ENCODE measurements at regions not wholly inside any gene's neighbourhood (a gene's known extent, or its start where the extent isn't known, plus 50 kb on each side); places are given as distances from the start of the nearest gene placed in this dataset.

DNA sequence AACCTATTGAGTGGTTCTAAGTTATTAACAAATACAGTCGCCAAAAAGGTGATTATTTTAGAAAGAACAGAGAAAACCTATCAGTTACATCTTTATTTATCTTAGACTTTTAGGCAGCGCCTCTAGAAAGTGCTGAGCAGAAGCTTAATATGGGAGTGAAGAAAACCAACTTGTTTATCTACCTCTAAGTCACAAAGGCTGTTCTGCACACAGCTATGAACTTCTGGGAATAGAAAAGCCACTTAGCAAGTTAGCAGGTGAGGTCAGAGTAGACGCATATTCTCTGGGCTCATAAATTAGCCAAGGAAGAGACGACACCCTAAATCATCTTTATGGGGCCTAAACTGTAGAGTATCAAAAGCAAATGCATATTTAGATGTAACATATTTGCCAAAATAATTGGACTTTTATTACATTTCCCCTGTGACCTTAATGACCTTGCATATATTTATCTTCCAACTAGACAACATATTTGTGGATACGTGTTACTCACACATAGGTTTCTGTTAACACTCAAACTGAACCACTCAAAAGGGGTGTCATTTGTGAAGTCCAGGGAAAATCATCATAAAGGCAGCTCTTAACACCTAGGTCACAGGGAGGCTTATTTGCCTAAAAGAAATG, 267.1 kb downstream of the ADGB start:
- no peak for DNase-seq

DNA sequence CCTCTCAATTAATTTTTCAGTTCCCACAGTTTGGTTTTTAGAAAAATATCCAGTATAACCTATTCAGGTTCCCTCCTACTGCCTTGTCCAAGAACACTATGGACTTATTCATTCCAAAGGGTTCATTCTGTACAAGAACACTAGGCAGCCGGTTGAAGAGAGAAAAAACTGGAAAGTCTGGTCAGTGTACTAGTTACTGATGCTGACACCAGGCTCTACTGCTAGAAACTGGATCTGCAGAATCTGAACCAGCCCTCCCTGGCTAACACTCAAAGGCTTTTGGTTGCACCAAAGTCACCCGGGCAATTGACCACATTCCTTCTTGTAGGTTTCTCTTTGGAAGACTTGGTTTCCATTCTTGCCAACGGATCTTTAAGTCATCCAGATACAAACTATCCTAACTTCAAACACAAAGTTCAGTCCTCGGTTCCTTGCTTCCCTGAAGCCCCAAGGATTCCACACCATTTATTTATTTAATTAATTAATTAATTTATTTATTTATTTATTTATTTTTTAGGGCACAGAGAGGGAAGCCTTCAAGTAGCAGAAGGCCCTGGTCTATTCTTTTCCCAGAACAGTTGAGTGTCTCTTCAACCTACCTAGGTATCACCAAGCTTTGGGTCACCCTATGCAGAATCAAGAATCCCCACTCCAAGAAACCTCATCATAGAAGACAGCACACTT, 268.1 kb downstream of the ADGB start:
- no peak for DNase-seq

DNA sequence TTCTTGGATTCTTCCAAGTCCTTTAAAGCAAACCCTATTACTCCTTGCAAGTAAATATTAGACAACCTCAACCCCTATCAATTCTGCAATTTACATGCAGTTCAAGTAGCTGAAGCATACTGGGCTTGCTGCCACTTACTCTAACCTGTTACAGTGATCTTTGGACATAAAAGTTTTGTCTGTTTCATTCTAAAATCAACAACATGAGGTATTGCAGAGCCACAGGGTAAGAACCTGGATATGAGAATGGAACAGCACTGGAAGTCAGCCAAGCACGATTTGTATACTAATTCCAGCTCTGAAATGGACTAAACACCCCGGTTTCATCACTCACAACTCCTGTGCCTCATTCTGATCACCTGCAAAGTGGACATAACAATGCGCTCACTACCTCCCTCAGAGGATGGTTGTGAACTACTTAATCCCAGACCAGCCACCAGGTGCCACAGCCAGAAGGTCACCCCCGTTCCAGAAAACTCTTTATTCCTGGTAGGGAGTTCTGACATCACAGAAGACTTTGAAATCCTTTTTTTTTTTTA, 270.0 kb downstream of the ADGB start:
- DNase-seq: no peak

DNA sequence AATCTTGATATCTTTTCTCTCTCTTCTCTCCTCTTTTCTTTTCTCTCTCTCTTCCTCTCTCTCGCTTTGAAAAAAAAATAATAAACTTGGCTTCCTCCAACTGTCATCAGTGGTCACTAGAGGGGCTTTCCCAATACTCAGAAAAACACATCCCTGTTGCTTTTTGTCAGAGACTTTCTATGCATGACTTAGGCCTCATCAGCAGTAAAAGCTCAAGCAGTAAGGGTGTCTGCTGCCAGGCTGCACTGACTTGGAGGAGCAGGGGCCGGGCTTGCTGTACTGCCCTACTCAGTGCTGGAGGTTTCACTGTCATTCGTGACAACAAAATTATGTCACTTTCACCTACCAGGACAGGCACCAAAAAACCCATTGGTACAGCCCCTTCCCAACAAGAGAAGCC, 272.0 kb downstream of the ADGB start:
- no peak for DNase-seq

DNA sequence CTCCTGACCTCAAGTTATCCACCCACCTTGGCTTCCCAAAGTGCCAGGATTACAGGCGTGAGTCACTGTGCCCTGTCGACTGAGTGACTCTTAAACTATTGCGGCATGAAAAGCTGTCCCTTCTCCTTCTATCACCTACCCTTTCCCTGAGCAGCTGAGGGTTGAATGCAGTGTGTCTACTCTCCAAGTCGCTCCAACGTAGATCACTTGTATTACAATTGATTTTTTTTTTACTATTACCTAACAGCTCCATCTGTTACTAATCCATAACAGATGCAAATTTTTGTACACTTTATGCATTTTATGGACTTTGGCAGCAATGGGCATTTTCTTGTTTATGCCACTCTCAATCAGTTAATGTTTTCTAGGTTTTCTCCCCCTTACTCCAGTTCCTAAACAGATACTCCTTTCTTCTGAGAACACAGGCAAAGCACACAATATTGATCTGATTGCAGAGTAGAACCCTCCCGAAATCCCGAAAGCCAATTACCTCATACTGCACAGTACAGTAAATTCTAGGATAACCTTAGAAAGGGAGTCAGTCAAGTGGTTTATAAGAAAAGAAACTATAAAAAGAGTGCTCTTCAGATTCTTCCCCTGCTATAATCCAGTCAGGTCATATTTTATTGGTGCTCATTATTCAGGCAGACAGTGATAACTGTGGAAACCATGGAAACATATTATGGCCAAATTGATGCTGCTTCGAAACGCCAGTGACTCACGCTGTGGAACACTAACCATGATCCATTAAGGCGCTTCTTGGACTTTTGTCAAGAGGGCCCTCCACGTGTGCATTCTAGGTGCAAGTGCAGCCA, 273.0 kb downstream of the ADGB start:
- DNase-seq: no peak

DNA sequence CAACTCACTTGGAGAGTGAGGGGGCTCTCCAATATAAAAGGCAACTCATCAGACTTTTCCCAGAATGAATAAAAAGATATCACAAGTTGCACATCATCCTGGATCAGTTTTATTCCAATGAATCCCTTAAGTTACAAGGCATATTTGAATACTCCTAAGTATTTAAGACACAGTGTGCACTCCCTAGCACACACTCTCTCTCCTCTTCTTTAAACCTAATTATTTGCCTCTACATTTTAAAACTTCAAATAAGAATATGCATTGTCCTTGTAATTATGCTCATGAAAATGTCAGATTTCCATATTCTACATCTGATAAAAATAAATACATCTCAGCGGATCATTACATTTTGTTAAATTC, 273.6 kb downstream of the ADGB start:
- DNase-seq: no peak

DNA sequence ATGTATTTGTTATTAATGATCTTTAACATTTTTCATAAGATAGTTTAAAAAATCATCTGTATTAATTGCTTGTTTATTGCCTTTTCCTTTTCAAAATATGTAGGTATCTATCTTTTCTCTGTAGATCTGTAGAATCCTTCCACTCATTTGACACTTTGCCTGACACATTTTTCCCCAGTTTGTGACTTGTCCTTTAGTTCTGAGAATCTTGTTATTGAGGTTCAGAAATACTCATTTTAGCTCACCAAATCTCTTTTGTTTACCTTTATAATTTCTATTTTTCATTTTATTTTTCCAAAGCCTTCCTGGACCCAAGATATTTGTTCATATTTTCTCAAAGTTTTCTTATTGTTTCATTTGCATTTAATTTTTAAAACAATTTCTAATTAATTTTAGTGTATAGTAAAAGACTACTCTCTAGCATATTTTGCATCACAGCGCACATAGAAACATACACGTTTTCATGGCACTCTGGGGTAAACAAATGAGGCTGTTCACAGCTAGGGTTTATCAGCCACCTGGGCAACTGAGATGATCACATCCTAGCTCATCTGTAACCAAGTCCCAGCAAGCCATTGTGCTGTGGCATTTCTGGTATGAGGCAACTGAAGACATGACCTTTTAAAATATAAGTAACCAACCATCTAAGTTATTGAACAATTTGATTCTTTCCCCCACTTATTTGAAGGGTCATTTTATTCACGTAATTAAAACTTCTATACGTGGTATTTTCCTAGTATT, 275.7 kb downstream of the ADGB start:
- DNase-seq: no peak

DNA sequence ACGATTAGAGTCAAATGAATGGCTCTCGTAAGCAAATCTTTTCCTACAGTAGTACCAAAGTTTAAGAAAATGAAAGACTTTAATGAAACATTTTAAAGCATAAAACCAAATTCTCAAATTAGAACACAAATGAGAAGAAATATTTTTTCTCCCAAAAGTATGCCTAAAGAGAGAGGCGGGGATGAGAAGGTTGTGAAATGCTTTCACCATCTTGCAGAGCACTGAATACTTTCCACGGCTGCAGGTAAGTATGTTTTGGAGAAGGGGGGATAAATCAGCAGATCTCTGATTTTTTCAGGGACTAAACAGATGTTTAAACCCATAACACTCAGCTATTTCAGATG, 277.1 kb downstream of the ADGB start:
- no peak for DNase-seq

DNA sequence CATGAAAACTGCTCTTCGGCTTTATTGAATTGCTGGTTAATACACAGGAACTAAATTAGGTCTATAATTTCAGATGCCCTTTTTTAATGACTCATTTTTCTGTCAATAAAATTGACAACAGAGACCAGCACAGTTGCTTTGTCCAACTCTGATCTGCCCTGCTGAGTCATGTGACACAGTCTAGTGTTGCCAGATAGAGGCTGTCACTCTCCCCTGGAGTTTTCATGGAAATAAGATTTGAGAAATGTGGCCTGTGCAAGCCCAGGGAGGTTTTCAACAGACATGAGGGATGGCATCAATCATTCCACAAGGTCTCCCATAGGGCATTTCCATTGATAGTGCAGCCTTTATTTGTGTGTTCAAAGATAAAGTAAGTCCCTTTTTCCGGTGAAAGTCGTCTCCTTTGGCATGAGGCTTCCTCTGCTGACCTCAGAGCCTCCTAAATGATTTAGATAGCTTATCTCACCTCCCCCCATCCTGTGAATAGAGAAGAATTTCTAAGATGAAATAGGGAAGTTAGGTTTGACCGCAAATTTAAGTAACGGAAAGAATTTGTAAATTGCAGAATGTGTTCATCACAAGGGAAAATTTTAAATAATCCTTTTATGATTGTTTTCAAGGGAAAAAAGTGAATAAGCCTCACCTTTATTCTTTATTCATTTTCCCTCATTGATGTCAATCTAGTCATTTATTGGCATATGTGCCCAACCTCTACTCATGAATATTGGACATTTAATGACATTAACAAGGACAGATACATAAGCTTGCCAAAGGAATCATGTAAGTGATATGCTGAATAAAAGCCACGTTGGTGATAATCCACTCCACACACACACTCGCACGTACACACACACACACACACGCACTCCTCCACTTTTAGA, 277.7 kb downstream of the ADGB start:
- DNase-seq: no peak

DNA sequence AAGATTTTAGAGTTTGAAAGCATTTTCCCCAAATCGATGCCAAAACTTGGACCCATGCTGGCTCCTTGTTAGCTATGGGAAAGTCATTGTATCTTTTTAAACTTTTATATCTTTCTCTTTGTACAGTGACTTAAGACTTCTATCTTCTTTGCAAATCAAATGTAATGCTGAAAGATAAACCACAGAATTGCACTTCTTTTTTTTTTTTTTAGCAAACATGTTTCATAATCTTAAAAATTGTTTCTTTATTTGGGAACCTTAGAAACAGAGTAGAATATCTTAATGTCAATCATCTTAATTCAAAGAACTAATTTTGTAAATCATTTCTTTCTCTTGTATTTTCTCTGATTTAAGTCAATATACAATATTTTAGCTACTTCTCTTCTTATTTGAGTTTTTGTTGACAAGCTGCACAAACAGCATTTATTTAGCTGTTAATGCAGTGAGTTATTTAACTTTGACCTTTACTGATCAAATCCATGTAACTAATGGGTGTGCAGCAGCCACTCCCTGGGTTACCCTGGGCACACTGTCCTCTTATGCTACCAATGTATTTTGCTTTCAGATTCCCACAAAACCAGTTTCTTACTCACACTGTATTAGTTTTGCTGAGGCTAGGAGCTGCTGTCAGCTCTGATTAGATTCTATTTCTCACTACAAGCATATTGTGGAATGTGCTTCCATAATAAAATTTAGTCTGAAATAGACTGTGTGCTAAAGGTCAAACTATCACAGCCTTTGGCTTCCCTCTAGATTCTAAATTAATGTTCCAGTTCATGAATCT, 279.6 kb downstream of the ADGB start:
- no peak for DNase-seq

DNA sequence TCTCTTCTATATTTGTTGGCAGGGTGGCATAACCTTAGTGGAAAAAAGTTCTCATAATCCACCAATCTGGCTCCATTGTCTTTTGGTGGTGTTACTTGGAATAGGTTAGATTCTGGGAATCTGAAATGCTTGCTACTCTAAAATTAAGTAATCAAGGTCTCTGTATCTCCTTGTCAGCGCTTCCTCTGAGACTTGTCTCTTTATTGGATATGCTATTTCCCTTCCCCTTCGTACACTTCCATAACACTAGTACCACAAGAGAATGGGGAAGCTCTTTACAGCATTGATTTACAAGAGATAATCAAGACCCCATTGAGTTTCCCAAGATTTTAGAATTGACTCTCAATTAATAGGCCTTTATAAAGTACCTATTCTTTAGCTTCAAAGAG, 280.2 kb downstream of the ADGB start:
- DNase-seq: no peak

DNA sequence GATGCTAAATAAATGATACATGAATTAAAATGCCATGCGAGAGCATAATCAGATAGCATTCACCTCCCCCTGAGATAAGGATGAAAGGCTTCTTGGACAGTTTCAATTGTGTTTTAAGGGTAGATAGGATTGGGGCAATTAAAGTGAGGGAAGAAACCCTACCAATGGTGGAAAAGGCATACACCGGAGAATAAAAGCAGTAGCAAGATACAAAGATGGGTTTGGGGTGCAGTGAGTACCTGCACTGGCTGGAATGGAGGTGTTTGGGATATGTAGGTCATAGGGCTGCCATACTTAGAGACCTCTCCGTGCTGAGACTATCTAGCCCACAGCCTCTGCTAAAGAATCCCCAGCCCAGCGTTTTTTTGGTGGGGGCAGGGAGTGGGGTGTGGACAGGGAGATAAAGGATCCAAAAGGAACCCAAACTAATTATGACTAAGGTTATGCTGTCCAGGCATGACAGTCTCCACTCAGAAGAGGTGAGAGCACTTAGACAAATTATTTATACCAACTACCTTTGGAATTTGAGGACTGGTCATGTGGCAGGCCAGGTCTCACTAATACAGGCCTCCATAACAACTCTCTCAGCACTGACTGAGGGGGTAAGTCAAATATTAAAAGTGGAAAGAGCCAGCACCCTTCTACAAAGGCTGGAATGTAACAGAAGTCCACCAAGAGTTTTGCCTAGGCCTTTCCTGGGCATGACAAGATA, 280.8 kb downstream of the ADGB start:
- DNase-seq: no peak

DNA sequence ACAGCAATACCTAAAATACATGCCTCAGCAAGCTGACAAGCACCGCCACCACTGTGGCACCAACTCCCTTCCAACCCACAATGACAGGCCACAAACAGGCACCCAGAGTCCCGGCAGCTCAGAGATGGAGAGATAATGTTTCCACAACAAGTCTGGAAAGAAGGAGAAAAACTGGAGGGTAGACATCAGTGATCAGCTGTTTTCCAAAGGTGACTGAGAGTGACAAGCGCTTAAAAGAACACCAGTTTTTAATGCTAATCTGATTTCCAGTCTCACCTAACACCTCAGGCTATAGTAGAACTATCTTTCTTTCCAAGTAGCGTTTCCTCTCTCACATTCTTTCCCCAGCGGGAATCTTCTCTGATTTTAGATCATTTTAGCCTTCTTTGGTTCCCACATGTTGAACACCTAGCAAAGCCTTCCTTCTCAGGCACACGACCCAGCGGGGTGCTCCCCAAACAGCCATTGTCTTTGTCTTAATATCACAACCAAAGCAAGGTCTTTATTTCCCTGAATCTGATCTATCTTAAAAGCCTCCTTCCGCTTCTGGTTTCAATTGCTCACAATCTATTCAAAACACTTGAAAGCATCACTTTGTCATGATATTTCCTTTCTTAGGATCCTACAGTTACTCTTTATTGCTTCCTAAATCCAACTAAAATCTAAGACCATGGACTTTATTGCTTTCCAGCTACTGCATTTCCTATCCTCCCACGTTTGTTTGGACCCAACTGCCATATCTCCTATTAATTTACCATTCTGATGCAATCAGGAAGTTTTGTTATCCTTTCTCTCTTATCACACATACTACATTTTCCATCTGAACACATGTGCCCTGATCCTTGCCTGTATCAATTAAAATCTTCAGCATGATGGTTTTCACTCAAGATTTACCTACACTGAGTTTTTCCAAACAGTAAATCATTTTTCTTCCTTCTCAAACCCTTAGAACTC, 282.7 kb downstream of the ADGB start:
- DNase-seq: no peak

DNA sequence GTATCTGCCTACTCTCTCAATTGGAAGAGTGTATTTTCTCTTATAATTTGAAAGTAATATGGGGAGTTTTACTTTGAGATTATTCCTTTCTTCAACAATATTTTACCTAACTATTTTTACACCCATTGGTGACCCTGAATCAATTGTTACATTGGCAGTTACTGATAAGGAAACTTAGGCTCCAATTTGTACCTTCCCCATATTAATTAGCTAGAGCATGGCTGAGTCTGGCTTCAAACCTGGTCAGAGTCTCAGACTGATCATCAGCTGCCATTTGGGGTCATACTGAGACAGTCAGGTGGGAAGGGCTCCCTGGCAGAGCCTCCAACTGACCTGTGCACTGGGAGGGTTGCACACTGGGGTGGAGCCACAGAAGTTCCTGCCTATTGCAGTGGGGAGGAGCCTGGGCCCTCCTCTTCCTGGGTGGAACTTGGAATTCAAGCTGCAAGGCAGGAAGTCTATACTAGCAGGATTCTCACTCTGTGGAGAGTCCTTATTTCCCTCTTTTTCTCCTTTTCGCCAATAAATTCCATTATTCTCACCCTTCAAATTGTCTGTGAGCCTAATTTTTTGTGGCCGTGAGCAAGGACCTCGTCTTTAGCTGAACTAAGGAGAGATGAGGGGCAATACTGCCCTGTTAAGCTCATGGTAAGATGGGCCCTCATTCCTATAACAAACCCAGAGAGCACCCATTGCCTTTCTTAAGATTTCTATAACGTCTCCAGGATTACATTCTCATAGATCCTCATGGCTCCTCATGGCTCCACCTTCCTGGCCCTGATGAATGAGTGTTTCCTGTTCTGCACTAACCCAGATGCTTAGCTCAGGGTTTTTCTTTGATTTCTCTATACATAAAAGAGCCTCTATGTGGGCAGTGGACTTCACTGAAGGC, 285.1 kb downstream of the ADGB start:
- no peak for DNase-seq

DNA sequence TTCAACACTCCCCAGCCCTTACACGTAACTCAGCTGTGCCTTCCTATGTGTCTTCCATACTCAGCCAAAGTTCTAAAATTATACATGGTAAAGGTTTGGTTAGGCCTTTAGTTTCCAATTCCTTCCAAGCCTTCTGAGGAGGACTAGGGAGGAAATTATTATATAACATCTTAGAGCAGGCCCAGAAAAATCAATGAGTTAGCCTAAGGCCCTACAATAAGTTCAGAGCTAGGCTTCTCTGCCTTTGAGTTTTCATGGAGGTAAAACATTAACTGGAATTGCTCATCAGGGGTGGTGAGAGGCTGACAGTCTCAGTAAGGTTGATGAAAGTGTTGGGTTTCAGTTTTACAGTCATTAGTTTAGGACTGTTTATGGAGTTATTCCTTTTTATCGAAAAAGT, 286.0 kb downstream of the ADGB start:
- DNase-seq: no peak

DNA sequence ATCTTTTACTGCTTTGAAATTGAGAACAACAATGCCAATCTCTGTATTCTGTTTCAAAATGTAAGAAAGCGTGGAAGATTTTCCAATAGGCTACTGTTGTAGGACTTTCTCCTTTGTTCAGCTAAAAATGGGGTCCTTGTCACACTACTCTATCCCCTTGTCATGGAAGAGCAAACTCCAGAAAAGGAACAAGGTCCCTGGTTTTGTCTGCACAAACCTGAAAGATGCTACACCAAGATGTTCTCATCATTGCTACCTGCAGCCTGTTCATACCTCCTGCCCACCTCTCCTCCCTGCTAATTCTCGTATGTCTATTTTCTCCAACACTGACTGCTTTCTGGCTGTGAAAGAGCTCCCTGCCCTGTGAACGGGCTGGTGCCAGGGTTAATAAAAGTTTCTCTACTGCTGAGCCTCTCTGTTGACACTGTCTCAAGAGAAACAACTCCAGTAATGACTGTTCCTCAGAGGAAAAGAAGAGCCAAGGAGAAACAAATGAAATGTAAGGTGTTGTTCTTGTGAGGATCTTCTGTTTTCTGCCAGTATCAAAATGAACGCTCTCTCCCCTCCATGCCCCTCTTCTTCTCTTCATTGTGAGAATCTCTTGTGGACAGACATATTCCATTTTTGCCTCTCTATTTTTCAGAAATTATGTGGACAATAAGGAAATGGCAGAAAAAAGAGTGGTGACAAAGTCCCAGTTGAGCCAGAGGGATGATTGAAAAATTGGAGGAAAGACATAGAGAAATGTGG, 287.1 kb downstream of the ADGB start:
- no peak for DNase-seq

DNA sequence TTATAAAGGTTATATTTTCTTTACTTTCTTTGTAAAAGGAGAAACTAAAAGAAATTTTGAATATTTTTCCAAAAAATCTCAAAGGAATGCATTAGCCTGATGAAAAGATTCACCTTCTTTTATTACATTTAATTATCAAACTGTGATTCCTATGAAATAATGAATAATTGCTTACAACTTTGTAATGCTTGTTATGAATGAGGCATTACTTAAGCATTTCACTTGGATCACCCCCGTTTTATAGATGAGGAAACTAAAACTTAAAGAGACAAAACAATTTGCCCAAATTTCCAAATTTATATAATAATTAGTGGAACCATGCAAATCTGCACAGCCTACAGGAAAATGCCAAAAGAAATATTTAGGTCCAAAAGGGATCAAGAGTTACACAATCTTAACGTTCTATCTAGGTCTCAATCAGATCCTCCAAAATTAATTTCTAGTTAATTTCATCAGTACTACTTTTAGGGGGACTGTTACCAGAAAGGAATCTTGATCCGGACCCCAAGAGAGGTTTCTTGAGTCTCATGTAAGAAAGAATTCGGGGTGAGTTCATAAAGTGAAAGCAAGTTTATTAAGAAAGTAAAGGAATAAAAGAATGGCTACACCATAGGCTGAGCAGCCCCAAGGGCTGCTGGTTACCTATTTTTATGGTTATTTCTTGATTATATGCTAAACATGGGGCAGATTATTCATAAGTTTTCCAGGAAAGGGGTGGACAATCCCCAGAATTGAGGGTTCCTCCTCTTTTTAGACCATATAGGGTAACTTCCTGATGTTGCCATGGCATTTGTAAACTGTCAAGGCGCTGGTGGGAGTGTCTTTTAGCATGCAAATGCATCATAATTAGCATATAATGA, 288.0 kb downstream of the ADGB start:
- no peak for DNase-seq

Data from 8988T (cell line).